ENCODE measurements at regions not wholly inside any gene's neighbourhood (a gene's known extent, or its start where the extent isn't known, plus 50 kb on each side); places are given as distances from the start of the nearest gene placed in this dataset.
"Not testable (repeated sequence)": the region's sequence is repeated elsewhere in the genome, so short reads cannot be mapped to it uniquely, and the experiment has no call there.

GRCh38 chr10:121690152-121690848 is 92.1 kb upstream of the FGFR2 start:
- DNase-seq = no peak

DNA sequence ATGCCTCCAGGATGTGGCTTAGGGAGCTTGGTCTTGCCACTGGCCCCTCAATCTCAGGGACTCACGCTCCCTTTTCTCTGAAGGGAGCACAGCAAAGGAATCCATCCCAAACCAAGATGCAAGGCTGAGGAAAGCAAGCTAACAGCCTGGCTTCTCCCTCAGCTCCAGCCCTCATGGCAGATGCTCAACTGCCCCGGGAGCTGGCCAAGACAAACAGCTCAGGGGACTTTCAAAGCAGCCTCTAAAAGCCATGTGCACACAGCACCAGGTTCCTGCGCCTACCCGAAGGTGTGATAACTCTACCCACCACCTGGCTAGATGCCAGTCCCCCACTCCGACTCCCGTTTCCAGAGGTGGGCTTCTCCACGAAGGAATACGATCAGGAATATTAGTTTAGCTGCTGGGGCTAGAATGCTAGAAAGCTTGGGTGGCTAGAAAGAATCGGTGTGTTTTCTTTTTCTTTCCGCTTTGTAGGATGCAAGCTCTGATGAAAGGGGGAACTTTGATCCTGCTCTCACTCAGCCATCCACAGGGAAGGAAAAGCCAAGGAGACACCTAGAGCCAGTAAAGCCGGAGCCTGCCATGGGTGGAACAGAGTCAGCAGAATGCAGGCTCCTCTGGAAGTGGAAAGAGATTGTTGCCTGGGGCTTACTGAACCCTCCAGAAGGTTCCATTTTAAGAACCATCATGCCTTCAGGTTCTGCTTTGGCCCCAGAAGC is 89.0 kb upstream of the FGFR2 start:
- no peak for DNase-seq

- no peak for DNase-seq
Measured at GRCh38 chr10:121684276-121684675, 86.0 kb upstream of the FGFR2 start.

DNA sequence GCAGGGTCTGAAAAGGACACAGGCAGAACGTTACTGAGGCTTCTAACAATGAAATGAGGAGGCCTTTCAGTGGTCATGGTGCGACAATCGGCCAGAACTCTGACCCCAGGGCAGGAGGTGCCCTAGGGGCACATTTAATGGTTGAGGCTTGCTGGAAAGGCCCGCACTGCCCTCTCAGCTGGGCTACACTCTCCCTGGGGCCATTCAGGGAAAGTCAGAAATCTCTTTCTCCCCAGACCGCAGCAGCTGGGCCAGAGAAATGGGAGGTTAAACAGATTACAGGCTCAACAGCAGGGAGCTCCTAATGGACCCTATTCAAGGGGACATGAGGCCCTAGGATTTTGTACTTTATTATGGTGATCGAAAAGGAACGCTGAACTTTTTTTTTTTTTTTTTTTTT is 85.6 kb upstream of the FGFR2 start:
- no peak for DNase-seq

- no peak for DNase-seq
Measured at GRCh38 chr10:121683366-121683765, 85.1 kb upstream of the FGFR2 start.

DNA sequence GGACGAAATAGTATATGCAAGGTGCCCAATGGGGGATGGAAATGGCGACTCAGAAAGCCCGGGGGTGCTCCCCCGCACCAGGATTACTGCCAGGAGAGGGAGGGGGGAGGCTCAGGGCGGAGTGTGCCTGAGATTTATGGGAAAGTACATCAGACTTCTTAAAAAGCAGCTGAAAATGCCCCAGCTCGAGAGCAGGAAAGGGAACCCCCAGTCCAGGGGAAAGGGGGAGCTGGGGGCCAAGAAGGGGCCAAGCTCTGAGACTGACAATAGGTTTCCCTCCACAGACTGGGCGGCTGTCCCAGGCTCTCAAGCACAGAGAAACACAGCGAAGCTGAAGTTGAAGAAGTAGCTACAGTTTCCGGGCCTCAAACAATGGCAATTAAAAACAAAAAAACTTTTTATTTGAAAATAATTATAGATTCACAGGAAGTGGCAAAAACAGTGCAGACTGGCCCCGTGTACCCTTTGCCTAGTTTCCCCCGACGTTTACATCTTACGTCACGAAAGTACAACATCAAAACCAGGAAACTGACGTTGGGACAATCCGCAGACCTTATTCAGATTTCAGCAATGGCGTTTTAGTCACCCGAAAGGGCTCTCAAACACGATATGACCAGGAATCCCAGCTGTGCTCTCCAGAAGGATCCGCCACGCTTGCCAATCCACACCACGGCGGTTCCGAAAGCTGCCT is 83.9 kb upstream of the FGFR2 start:
- DNase-seq = no peak

DNA sequence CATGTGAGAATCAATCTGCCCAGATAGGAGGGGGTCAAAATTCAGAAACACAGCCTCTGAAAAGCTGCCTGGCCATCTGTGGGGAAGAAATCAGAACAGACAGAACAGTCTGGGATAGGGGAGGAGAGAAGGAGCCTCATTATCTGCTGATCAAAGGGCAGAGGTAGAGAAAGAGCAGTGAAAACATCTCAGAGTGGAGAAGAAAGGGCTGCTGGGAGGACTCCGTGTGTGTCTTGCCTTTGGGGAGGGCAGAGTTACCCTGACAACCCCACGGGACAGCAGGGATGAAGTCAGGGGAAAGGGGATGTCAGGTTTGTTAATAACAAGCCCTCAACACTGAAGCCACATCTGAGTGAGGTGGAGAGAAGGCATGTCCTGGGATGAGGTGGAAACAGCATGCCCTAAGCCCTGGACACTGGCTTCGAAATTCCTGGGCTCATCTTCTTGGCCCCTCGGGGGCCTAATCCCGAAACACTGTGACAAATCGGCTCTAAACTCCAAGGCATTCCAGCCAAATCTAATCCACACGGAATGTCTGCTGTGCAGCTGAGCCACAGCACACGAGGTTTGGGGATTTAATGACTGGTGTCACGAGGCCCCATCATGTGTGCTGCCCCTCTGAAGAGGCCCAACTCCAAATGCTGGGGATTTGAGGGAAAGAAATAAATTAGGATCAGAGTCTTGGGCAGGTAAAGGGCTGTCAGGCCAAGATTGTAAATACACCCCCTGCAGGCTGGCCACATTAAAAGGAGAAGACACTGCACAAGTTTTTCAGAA is 82.8 kb upstream of the FGFR2 start:
- DNase-seq = no peak

GRCh38 chr10:121679916-121680315 is 81.7 kb upstream of the FGFR2 start:
- DNase-seq = no peak

GRCh38 chr10:121678631-121679174 is 80.5 kb upstream of the FGFR2 start:
- no peak for DNase-seq

- DNase-seq = no peak
Measured at GRCh38 chr10:121677880-121678279, 79.6 kb upstream of the FGFR2 start.

- no peak for DNase-seq
Measured at GRCh38 chr10:121675344-121675743, 77.1 kb upstream of the FGFR2 start.

- no peak for DNase-seq
Measured at GRCh38 chr10:121674885-121675284, 76.6 kb upstream of the FGFR2 start.

DNA sequence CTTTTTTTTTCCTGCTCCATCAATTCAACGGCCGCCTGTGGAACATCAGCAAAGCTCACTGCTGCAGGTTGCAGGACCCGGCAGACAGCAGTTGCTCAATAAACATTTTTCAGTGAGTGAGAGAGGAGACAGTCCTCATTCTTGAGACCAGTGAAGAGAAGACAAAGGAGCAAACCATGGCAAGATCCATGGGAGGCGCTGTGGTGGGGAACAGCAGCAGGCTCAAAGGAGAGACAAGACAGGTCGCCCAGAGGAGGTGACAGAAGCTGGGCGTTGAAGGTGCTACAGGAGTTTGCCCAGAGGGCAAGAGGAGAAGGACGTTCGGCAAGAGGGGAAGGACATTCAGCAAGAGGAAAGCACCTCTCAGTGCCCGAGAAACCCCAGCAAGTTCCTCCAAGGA is 74.5 kb upstream of the FGFR2 start:
- no peak for DNase-seq

GRCh38 chr10:121669840-121670239 is 71.6 kb upstream of the FGFR2 start:
- not testable (repeated sequence) for DNase-seq

DNA sequence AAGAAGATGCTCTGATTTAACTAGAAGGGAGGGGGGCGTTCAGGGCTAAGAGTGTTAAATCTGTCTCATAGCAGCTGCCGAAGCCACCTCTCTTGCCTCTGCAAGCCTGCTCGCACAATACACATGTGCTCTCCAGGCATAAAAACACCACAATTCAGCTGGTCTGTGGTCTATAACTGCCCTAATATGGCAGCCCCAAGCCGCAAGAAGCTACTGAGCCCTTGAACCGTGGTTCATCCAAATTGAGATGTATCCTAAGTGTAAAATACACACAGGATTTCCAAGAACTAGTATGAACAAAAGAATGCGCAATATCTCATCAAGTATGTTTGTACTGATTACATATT is 70.8 kb upstream of the FGFR2 start:
- DNase-seq = no peak

DNA sequence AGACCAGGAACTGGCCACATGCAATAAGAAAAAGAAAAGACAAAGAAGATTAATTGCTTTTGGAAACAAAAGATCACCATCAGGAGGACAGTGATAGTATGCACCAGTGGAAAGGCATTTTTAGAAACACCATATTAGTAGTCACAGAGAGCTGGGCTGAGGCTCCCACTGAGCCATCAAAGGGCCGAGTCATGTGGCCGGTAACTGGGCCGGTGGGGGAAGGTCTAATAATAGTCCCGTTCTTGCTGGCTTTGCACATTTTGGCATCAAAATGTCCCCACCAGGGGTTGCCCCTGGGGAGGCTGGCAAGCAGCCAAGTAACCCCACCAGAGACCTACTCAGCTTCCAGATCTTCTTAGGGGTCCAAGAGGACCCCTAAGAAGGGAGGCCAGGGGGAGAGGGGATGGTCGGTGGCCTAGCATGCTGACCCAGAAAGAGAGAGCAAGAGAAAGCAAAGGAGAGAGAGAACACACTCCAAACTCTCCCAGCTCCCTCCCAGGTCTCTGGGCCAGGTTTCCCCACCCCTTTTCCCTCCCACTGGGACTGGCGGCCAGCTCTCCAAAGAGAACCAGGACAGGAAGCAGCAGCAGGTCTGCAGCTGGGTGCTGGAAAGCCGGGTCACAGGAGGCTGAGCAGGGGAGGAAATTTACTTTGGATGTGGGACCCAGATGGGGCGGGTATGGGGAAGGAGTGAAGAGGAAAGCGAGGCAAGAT is 70.2 kb upstream of the FGFR2 start:
- DNase-seq = peak; percentile 51 to 57

- no peak for DNase-seq
Measured at GRCh38 chr10:121667948-121668313, 69.7 kb upstream of the FGFR2 start.

DNA sequence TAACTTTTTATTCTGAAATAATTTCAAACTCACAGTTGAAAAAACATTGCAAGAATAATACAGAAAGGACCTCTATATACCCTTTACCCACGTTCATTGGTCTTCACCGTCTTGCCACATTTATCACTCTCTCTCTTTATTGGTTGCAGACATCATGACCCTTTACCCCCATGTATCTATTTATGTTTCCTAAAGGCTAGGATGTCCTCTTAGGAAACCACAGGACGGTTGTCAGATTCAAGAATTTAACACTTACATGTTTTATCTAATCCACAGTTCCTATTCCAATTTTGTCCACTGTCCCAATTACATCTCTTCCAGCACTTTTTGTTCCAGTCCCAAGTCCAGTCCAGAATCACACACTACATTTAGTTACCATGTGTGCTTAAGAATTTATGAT is 67.6 kb upstream of the FGFR2 start:
- no peak for DNase-seq

DNA sequence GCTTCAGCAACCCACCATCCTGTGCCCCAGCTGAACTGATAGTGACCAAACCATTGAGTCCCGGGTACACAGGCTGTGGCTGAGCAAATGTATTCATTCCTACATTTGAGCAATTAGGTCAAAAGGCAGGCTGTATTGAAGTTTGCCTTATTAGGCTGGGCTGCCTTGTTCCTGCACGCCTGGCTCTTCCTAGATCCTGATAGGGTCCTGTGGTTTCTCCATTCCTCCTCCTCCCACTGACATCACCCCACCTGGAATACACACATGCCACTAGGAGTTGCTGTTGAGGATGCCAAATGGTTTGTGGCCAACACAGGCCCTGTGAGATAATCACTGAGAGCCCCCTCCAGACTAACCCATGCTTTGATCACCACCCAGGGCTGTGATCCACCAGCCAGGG is 66.4 kb upstream of the FGFR2 start:
- no peak for DNase-seq

DNA sequence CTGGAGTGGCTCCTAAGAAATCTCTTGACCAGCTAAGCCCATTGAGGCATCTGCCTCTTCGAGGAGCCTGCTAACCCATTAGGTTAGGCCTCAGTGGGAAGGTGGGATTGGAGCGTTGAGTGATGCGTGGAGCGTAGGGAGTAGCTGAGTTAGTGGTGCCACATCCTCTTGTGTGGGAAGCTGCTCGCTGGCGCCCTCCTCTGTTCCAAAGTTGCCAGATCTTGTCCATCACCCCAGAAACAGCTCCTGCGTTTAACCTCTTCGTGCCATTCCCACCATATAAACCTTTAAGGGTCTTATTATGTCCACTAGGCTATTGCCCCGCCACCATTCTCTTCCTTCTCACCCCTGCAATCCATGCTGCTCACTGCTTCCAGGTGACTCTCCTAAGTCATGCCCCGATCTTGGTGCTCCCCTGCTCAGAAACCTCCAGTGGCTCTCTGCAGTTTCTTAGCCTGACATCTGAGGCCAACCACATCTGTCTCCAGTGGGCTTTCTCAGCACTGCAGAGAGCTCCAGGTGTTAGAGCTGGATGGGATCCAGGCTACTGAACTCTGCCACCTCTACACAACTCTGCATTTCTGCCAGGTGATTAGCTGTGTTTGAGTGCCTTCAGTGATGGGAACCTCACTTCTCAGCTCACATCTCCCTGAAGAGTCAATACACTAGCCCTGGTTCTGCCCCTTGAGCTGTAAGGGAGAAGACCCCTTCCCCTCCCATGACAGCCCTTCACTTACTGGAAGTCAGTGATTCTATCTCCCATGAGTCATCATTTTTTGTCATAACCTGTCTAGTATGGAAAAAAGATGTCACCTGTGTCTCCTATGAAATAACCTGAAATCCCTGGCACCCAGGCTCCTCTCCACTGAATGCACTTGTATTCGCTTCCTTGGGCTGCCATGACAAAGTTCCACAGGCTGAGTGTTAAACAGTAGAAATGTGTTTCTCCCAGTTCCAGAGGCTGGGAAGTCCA is 65.0 kb upstream of the FGFR2 start:
- DNase-seq = no peak

All from right lung (tissue), 2 donors.